HL-60 (cell line): ENCODE measurements at regions not wholly inside any gene's neighbourhood (a gene's known extent, or its start where the extent isn't known, plus 50 kb on each side); places are given as distances from the start of the nearest gene placed in this dataset.

Experiments used
- CTCF ChIP-seq: IDR thresholded peaks from one replicate; pipeline ENCODE4 v1.5.1; 2011; ENCODE audit warnings: low read length, control low read depth, inconsistent platforms; ENCODE audit not compliant: insufficient read depth
- POLR2AphosphoS5 ChIP-seq: IDR thresholded peaks from 2 replicates; pipeline ENCODE4 v1.6.1; 2012; ENCODE audit warnings: low read depth
- REST ChIP-seq: IDR thresholded peaks from 2 replicates; pipeline ENCODE4 v1.6.1; 2012; ENCODE audit warnings: low read depth; ENCODE audit not compliant: insufficient replicate concordance

- TF ChIP-seq REST (no peak), POLR2AphosphoS5 (no peak), CTCF (no peak)
Measured at GRCh38 chr21:28801906-28802305, 190.8 kb downstream of the LTN1 start.
